HG02943 (cell line): ENCODE measurements at regions not wholly inside any gene's neighbourhood (a gene's known extent, or its start where the extent isn't known, plus 50 kb on each side); places are given as distances from the start of the nearest gene placed in this dataset.
A peak's percentile ranks its signal among the peaks of the same experiment; 100 is the strongest.
"Not testable (repeated sequence)": the region's sequence is repeated elsewhere in the genome, so short reads cannot be mapped to it uniquely, and the experiment has no call there.

Experiments used
- ATAC-seq: cut with Tn5 transposase; IDR thresholded peaks from one replicate; pipeline ENCODE4 v1.9.1; 2021; ENCODE audit warnings: mild to moderate bottlenecking, low read depth, moderate library complexity; ENCODE audit not compliant: unreplicated experiment

GRCh38 chr2:136334967-136335366 is 217.0 kb upstream of the CXCR4 start:
- ATAC-seq = no peak

GRCh38 chr2:136332436-136333095 is 214.6 kb upstream of the CXCR4 start:
- ATAC-seq = no peak

- no peak for ATAC-seq
Observed at GRCh38 chr2:136331226-136331625, 213.3 kb upstream of the CXCR4 start.

- no peak for ATAC-seq
Observed at GRCh38 chr2:136328207-136328795, 210.4 kb upstream of the CXCR4 start.

- peak; percentile 75 for ATAC-seq
Observed at GRCh38 chr2:136327162-136327852, 209.4 kb upstream of the CXCR4 start.

GRCh38 chr2:136325844-136326331 is 207.9 kb upstream of the CXCR4 start:
- no peak for ATAC-seq

GRCh38 chr2:136324966-136325365 is 207.0 kb upstream of the CXCR4 start:
- no peak for ATAC-seq

- ATAC-seq = no peak
Observed at GRCh38 chr2:136323935-136324334, 206.0 kb upstream of the CXCR4 start.

- no peak for ATAC-seq
Observed at GRCh38 chr2:136323195-136323594, 205.2 kb upstream of the CXCR4 start.

GRCh38 chr2:136322428-136322827 is 204.5 kb upstream of the CXCR4 start:
- ATAC-seq = no peak

GRCh38 chr2:136319651-136320050 is 201.7 kb upstream of the CXCR4 start:
- no peak for ATAC-seq

GRCh38 chr2:136319237-136319636 is 201.3 kb upstream of the CXCR4 start:
- ATAC-seq = no peak

GRCh38 chr2:136314240-136314639 is 196.3 kb upstream of the CXCR4 start:
- no peak for ATAC-seq

- ATAC-seq = not testable (repeated sequence)
Observed at GRCh38 chr2:136312568-136312967, 194.6 kb upstream of the CXCR4 start.

- ATAC-seq = no peak
Observed at GRCh38 chr2:136310797-136311603, 193.1 kb upstream of the CXCR4 start.

- ATAC-seq = no peak
Observed at GRCh38 chr2:136310005-136310495, 192.1 kb upstream of the CXCR4 start.

GRCh38 chr2:136308611-136309010 is 190.7 kb upstream of the CXCR4 start:
- no peak for ATAC-seq

- no peak for ATAC-seq
Observed at GRCh38 chr2:136306836-136307235, 188.9 kb upstream of the CXCR4 start.

GRCh38 chr2:136305517-136306192 is 187.7 kb upstream of the CXCR4 start:
- ATAC-seq = no peak

GRCh38 chr2:136301006-136301405 is 183.1 kb upstream of the CXCR4 start:
- ATAC-seq = no peak
